Osteoblast (primary cell): ENCODE measurements at regions not wholly inside any gene's neighbourhood (a gene's known extent, or its start where the extent isn't known, plus 50 kb on each side); places are given as distances from the start of the nearest gene placed in this dataset.

ENCODE experiments used
- DNase-seq: peaks from one replicate; pipeline ENCODE4 v3.0.0; 2011; ENCODE audit warnings: low spot score, mixed read lengths; ENCODE audit not compliant: insufficient read length; ENCODE audit errors: missing footprints
- H2AFZ ChIP-seq: 2 replicates; pipeline ENCODE4 v1.6.0; 2011; ENCODE audit warnings: mild to moderate bottlenecking, low read length
- H3K27ac ChIP-seq: 2 replicates; pipeline ENCODE4 v1.5.1; 2011; ENCODE audit warnings: mild to moderate bottlenecking, low read depth, low read length, moderate library complexity
- H3K27me3 ChIP-seq: 2 replicates; pipeline ENCODE4 v1.6.0; 2012; ENCODE audit warnings: mild to moderate bottlenecking, control low read depth, inconsistent platforms, low read length, moderate library complexity; ENCODE audit not compliant: insufficient read depth
- H3K36me3 ChIP-seq: 2 replicates; pipeline ENCODE4 v1.5.1; 2011; ENCODE audit warnings: mild to moderate bottlenecking, low read length, control low read depth, moderate library complexity; ENCODE audit not compliant: insufficient read depth
- H3K4me1 ChIP-seq: 2 replicates; pipeline ENCODE4 v1.5.1; 2011; ENCODE audit warnings: mild to moderate bottlenecking, low read length, control low read depth, moderate library complexity; ENCODE audit not compliant: insufficient read depth
- H3K4me2 ChIP-seq: 2 replicates; pipeline ENCODE4 v1.6.0; 2011; ENCODE audit warnings: mild to moderate bottlenecking, low read length; ENCODE audit not compliant: insufficient read depth
- H3K4me3 ChIP-seq: fragments of 200-600 bp; sonication (generic); 3 replicates; pipeline ENCODE4 v1.5.1; 2012; ENCODE audit warnings: mild to moderate bottlenecking, low read length, inconsistent platforms; ENCODE audit not compliant: insufficient read depth
- H3K79me2 ChIP-seq: 2 replicates; pipeline ENCODE4 v1.6.0; 2012; ENCODE audit warnings: mild to moderate bottlenecking, low read length, control low read depth, inconsistent platforms; ENCODE audit not compliant: insufficient read depth
- H3K9me3 ChIP-seq: 2 replicates; pipeline ENCODE4 v1.5.1; 2011; ENCODE audit warnings: low read depth, low read length, control low read depth
- H4K20me1 ChIP-seq: 2 replicates; pipeline ENCODE4 v1.6.0; 2012; ENCODE audit warnings: mild to moderate bottlenecking, low read length, control low read depth; ENCODE audit not compliant: insufficient read depth
- CTCF ChIP-seq: IDR thresholded peaks from 2 replicates; pipeline ENCODE4 v1.5.1; 2011; ENCODE audit warnings: mild to moderate bottlenecking, low read depth, low read length, moderate library complexity; ENCODE audit errors: extremely low read depth

GRCh38 chr2:158742536-158742935 lies 52.6 kb upstream of the DAPL1 start:
- Histone ChIP-seq H2AFZ (no peak overlapping the region), H3K79me2 (no peaks in the 10 kb centered on the region), H3K4me2 (no peak overlapping the region), H3K4me1 (peaks cover 5% of the 10 kb centered on the region), H3K4me3 (no peak overlapping the region), H3K27me3 (peaks cover 29% of the 10 kb centered on the region), H3K36me3 (no peaks in the 10 kb centered on the region), H4K20me1 (no peaks in the 10 kb centered on the region), H3K27ac (no peak overlapping the region), H3K9me3 (no peaks in the 10 kb centered on the region)
- no peak for TF ChIP-seq CTCF
- DNase-seq: no peak

GRCh38 chr2:158743466-158743865 lies 51.7 kb upstream of the DAPL1 start:
- H3K4me2 ChIP-seq: no peak overlapping the region
- TF ChIP-seq CTCF: no peak
- H3K4me1 ChIP-seq: peaks cover 5% of the 10 kb centered on the region
- H3K27me3 ChIP-seq: peaks cover 37% of the 10 kb centered on the region
- H2AFZ ChIP-seq: no peak overlapping the region
- no peaks in the 10 kb centered on the region for H4K20me1 ChIP-seq
- no peak overlapping the region for H3K27ac ChIP-seq
- no peak overlapping the region for H3K4me3 ChIP-seq
- H3K36me3 ChIP-seq: no peaks in the 10 kb centered on the region
- no peaks in the 10 kb centered on the region for H3K79me2 ChIP-seq
- H3K9me3 ChIP-seq: no peaks in the 10 kb centered on the region
- no peak for DNase-seq

GRCh38 chr2:158743879-158744278 lies 51.2 kb upstream of the DAPL1 start:
- no peak overlapping the region for H2AFZ ChIP-seq
- H3K4me3 ChIP-seq: no peak overlapping the region
- H3K36me3 ChIP-seq: no peaks in the 10 kb centered on the region
- no peak for DNase-seq
- peaks cover 36% of the 10 kb centered on the region for H3K27me3 ChIP-seq
- no peaks in the 10 kb centered on the region for H3K79me2 ChIP-seq
- H3K4me2 ChIP-seq: no peak overlapping the region
- no peaks in the 10 kb centered on the region for H4K20me1 ChIP-seq
- H3K27ac ChIP-seq: no peak overlapping the region
- H3K4me1 ChIP-seq: peaks cover 5% of the 10 kb centered on the region
- no peaks in the 10 kb centered on the region for H3K9me3 ChIP-seq
- TF ChIP-seq CTCF: no peak

- DNase-seq: peak; percentile 68
- peaks cover 42% of the 10 kb centered on the region for H3K27me3 ChIP-seq
- H3K4me1 ChIP-seq: peaks cover 5% of the 10 kb centered on the region
- no peaks in the 10 kb centered on the region for H3K9me3 ChIP-seq
- peak; percentile 63 for TF ChIP-seq CTCF
- H4K20me1 ChIP-seq: no peaks in the 10 kb centered on the region
- H2AFZ ChIP-seq: no peak overlapping the region
- no peak overlapping the region for H3K4me2 ChIP-seq
- no peaks in the 10 kb centered on the region for H3K36me3 ChIP-seq
- no peak overlapping the region for H3K4me3 ChIP-seq
- no peak overlapping the region for H3K27ac ChIP-seq
- no peaks in the 10 kb centered on the region for H3K79me2 ChIP-seq
Observed at GRCh38 chr2:158745067-158745865, 49.9 kb upstream of the DAPL1 start.
